K562 (cell line): ENCODE measurements at regions not wholly inside any gene's neighbourhood (a gene's known extent, or its start where the extent isn't known, plus 50 kb on each side); places are given as distances from the start of the nearest gene placed in this dataset.

ENCODE experiments used
- ATAC-seq: fragments of 200-7000 bp; cut with Tn5 transposase; 3 replicates; pipeline ENCODE4 v1.9.1; 2020; ENCODE audit warnings: moderate library complexity
- BruUV-seq: library from RNA; stranded (reverse); fragments of 400-500 nt; replicated peaks from 2 replicates; lab custom pipeline; 2021; lab: Mats Ljungman, UMichigan
- CTCF ChIA-PET: fragments of 300-600 bp; formaldehyde crosslinking; extraction: SDS; loops from one replicate; lab custom pipeline; 2021; ENCODE audit warnings: low intra/inter-chr PET ratio; lab: Yijun Ruan, JAX
- POLR2A ChIA-PET: fragments of 300-600, 350-650 bp; sonication (Branson Sonifier 250); formaldehyde crosslinking; extraction: SDS; loops from one replicate; lab custom pipeline; 2021; ENCODE audit warnings: antibody characterized with exemption, inconsistent platforms; lab: Yijun Ruan, JAX
- DNase-seq, 4 experiments: peaks; one replicate each; pipeline versions ENCODE4 v3.0.0 to v3.0.0-alpha.2; 2011 to 2018; ENCODE audit warnings: low spot score in 3 of 4, mixed read lengths in 3 of 4; ENCODE audit errors: extremely low read depth in 1 of 4
- FAIRE-seq: peaks from 2 replicates; lab custom pipeline; 2011; peaks lifted over from hg19 to GRCh38; lab: Jason Lieb, UNC
- H2AFZ ChIP-seq: 2 replicates; pipeline ENCODE4 v1.6.0; 2011; ENCODE audit warnings: low read depth, low read length, control low read depth, inconsistent platforms
- H3K27ac ChIP-seq: fragments of 200-600 bp; 3 replicates; pipeline ENCODE4 v1.8.0; 2011; ENCODE audit warnings: low read depth, mild to moderate bottlenecking, control low read depth, inconsistent platforms, low read length, moderate library complexity, mixed read lengths; ENCODE audit errors: extremely low read depth
- H3K27me3 ChIP-seq, 2 experiments: fragments of 300-600 bp in 1 of 2; 2 replicates in 1 of 2; 3 replicates in 1 of 2; pipeline versions ENCODE4 v1.6.0 to v1.8.0; 2011; ENCODE audit warnings: inconsistent platforms in 2 of 2, low read length in 2 of 2, mild to moderate bottlenecking in 1 of 2, mixed read lengths in 1 of 2, moderate library complexity in 1 of 2; ENCODE audit not compliant: control insufficient read depth in 2 of 2, insufficient read depth in 2 of 2
- H3K36me3 ChIP-seq: fragments of 300-600 bp; 3 replicates; pipeline ENCODE4 v1.8.0; 2011; ENCODE audit warnings: mild to moderate bottlenecking, low read length, inconsistent platforms; ENCODE audit not compliant: control insufficient read depth, insufficient read depth
- H3K4me1 ChIP-seq, 2 experiments: fragments of 200-600 bp in 1 of 2; replicated peaks in 1 of 2; 2 replicates in 1 of 2; 3 replicates in 1 of 2; pipeline versions ENCODE4 v1.5.1 to v1.8.0; 2011; ENCODE audit warnings: inconsistent platforms in 2 of 2, low read length in 2 of 2, mild to moderate bottlenecking in 1 of 2, mixed read lengths in 1 of 2, moderate library complexity in 1 of 2; ENCODE audit not compliant: control insufficient read depth in 2 of 2, insufficient read depth in 2 of 2
- H3K4me2 ChIP-seq: 2 replicates; pipeline ENCODE4 v1.6.1; 2011; ENCODE audit warnings: low read length, control low read depth, inconsistent platforms, mixed read lengths; ENCODE audit not compliant: insufficient read depth
- H3K4me3 ChIP-seq: fragments of 200-600 bp; sonication (generic), shearing (Covaris generic); 2 replicates; pipeline ENCODE4 v1.5.1; 2016; ENCODE audit warnings: control low read depth, inconsistent platforms
- H3K79me2 ChIP-seq: fragments of 200-600 bp; 3 replicates; pipeline ENCODE4 v1.8.0; 2011; ENCODE audit warnings: low read length, inconsistent platforms; ENCODE audit not compliant: control insufficient read depth, insufficient read depth
- H3K9ac ChIP-seq, 2 experiments: 2 replicates each; pipeline versions ENCODE4 v1.6.0 to v1.6.1; 2011; ENCODE audit warnings: low read depth in 2 of 2, low read length in 2 of 2, control low read depth in 1 of 2, inconsistent platforms in 1 of 2, mild to moderate bottlenecking in 1 of 2, mixed read lengths in 1 of 2; ENCODE audit not compliant: insufficient read depth in 1 of 2
- H3K9me1 ChIP-seq: one replicate; pipeline ENCODE4 v1.6.0; 2011; ENCODE audit warnings: inconsistent platforms, mild to moderate bottlenecking, low read length, moderate library complexity; ENCODE audit not compliant: control insufficient read depth, insufficient read depth
- H3K9me3 ChIP-seq: replicated peaks from 2 replicates; pipeline ENCODE4 v1.5.1; 2011; ENCODE audit warnings: low read depth, low read length, inconsistent platforms; ENCODE audit not compliant: control insufficient read depth, insufficient read depth
- H4K20me1 ChIP-seq: replicated peaks from 2 replicates; pipeline ENCODE4 v1.6.1; 2011; ENCODE audit warnings: low read length, inconsistent platforms, mixed read lengths; ENCODE audit not compliant: control insufficient read depth, insufficient read depth
- ADNP ChIP-seq: fragments of 200-800 bp; sonication (Bioruptor generic); IDR thresholded peaks from 2 replicates; pipeline ENCODE4 v1.6.1; 2016; ENCODE audit warnings: missing genetic modification characterization, missing compliant biosample characterization
- CBX8 ChIP-seq: fragments of 200-600 bp; sonication (generic); IDR thresholded peaks from 2 replicates; pipeline ENCODE4 v1.6.1; 2012; ENCODE audit warnings: borderline replicate concordance, mixed run types, low read depth, mild to moderate bottlenecking, moderate library complexity, mixed read lengths, low read length, control low read depth, inconsistent platforms; ENCODE audit not compliant: poor library complexity, severe bottlenecking; ENCODE audit errors: extremely low read depth
- HDGF ChIP-seq: fragments of 450-650 bp; IDR thresholded peaks from 2 replicates; pipeline ENCODE4 v1.6.1; 2016
- MTA1 ChIP-seq: fragments of 450-650 bp; IDR thresholded peaks from 2 replicates; pipeline ENCODE4 v1.6.1; 2017; ENCODE audit warnings: borderline replicate concordance
- POLR2A ChIP-seq: fragments of 450-650 bp; conservative IDR thresholded peaks from 2 replicates; pipeline ENCODE4 v1.6.1; 2016
- SETDB1 ChIP-seq: IDR thresholded peaks from one replicate; pipeline ENCODE4 v1.6.1; 2012; ENCODE audit warnings: low read length, control low read depth, inconsistent platforms
- THRB ChIP-seq: fragments of 450-650 bp; formaldehyde crosslinking; conservative IDR thresholded peaks from 2 replicates; pipeline ENCODE4 v1.4.0; 2022; ENCODE audit warnings: mild to moderate bottlenecking, missing genetic modification characterization
- VEZF1 ChIP-seq: fragments of 200-800 bp; sonication (Bioruptor generic); IDR thresholded peaks from 2 replicates; pipeline ENCODE4 v1.6.1; 2017; ENCODE audit warnings: missing genetic modification characterization, missing compliant biosample characterization
- ZNF274 ChIP-seq: IDR thresholded peaks from 2 replicates; pipeline ENCODE4 v1.6.1; 2011; ENCODE audit warnings: low read depth, mild to moderate bottlenecking, low read length, moderate library complexity, borderline replicate concordance
- ZNF699 ChIP-seq: fragments of 250-450 bp; sonication (Bioruptor Pico); IDR thresholded peaks from 2 replicates; pipeline ENCODE4 v1.8.0; 2021; ENCODE audit warnings: mild to moderate bottlenecking, moderate library complexity; ENCODE audit not compliant: insufficient replicate concordance
- WGBS: fragments of 100-300 bp; shearing (Covaris generic); methylation state at CpG from one replicate; pipeline ENCODE4 v1.1.6; 2016; ENCODE audit warnings: low coverage, mixed read lengths; ENCODE audit not compliant: insufficient coverage; ENCODE audit errors: missing lambda C conversion rate; 5-methylcytosine and 5-hydroxymethylcytosine counted together
- in situ Hi-C: fragments of 300-500 bp; cut with MboI; formaldehyde crosslinking; loops from 4 replicates; pipeline ENCODE4 v1.15.0; 2018; ENCODE audit warnings: inconsistent platforms, mixed read lengths
- intact Hi-C: fragments of 100-400 bp; cut with micrococcal nuclease; formaldehyde crosslinking; loops from 2 replicates; pipeline ENCODE4 v1.14.2; 2022
- TF ChIP-seq, protein P1 (sequence below): fragments of 250-450 bp; sonication (Bioruptor Pico); IDR thresholded peaks from 2 replicates; pipeline ENCODE4 v1.8.0; 2022; ENCODE audit warnings: moderate library complexity, mild to moderate bottlenecking, inconsistent platforms
- TF ChIP-seq, protein P2 (sequence below): fragments of 250-450 bp; sonication (Bioruptor Pico); IDR thresholded peaks from 2 replicates; pipeline ENCODE4 v1.5.0; 2021
- TF ChIP-seq, protein P3 (sequence below): fragments of 150-350 bp; IDR thresholded peaks from 2 replicates; pipeline ENCODE4 v1.6.1; 2014; ENCODE audit warnings: low read depth, mild to moderate bottlenecking, low read length, borderline replicate concordance

DNA sequence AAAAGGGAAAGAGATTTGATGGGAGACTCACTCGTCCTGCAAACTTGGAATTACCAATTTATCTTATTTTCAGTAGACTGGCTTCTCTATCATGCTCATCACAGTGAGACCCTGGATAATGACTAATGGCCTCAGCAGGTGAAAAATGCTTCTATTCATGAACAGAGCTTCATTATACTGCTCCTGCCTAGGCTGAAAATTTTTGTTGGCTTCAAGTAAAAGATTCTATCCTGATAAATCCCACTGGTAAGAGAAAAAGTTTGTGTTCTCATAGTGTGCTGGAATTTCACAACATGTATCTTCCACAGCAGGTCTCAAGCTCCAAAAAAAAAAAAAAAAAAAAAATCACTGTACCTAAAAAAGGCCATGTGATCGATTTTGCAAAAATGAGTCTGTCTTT, 329.3 kb upstream of the FZD8 start:
- POLR2A ChIA-PET = no interaction called here
- CTCF ChIA-PET = no interaction called here
- Histone ChIP-seq H3K27ac (no peak overlapping the region), H3K36me3 (no peaks in the 10 kb centered on the region), H2AFZ (no peak overlapping the region), H3K27me3 (no peaks in the 10 kb centered on the region), H4K20me1 (no peaks in the 10 kb centered on the region), H3K9me1 (no peaks in the 10 kb centered on the region), H3K4me3 (no peak overlapping the region), H3K4me2 (no peak overlapping the region), H3K9me3 (no peaks in the 10 kb centered on the region), H3K4me1 (no peaks in the 10 kb centered on the region), H3K79me2 (no peaks in the 10 kb centered on the region), H3K9ac (no peak overlapping the region)
- TF ChIP-seq ZNF274 (no peak), THRB (CRISPR knock-in tag) (no peak), POLR2A (no peak), VEZF1 (CRISPR knock-in tag) (no peak), ADNP (tag) (no peak), HDGF (no peak), CBX8 (no peak), MTA1 (no peak), SETDB1 (no peak), ZNF699 (no peak)
- TF ChIP-seq, protein P1, sequence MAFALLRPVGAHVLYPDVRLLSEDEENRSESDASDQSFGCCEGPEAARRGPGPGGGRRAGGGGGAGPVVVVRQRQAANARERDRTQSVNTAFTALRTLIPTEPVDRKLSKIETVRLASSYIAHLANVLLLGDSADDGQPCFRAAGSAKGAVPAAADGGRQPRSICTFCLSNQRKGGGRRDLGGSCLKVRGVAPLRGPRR = no peak
- TF ChIP-seq, protein P2, sequence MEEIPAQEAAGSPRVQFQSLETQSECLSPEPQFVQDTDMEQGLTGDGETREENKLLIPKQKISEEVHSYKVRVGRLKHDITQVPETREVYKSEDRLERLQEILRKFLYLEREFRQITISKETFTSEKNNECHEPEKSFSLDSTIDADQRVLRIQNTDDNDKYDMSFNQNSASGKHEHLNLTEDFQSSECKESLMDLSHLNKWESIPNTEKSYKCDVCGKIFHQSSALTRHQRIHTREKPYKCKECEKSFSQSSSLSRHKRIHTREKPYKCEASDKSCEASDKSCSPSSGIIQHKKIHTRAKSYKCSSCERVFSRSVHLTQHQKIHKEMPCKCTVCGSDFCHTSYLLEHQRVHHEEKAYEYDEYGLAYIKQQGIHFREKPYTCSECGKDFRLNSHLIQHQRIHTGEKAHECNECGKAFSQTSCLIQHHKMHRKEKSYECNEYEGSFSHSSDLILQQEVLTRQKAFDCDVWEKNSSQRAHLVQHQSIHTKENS (CRISPR knock-in tag) = no peak
- TF ChIP-seq, protein P3, sequence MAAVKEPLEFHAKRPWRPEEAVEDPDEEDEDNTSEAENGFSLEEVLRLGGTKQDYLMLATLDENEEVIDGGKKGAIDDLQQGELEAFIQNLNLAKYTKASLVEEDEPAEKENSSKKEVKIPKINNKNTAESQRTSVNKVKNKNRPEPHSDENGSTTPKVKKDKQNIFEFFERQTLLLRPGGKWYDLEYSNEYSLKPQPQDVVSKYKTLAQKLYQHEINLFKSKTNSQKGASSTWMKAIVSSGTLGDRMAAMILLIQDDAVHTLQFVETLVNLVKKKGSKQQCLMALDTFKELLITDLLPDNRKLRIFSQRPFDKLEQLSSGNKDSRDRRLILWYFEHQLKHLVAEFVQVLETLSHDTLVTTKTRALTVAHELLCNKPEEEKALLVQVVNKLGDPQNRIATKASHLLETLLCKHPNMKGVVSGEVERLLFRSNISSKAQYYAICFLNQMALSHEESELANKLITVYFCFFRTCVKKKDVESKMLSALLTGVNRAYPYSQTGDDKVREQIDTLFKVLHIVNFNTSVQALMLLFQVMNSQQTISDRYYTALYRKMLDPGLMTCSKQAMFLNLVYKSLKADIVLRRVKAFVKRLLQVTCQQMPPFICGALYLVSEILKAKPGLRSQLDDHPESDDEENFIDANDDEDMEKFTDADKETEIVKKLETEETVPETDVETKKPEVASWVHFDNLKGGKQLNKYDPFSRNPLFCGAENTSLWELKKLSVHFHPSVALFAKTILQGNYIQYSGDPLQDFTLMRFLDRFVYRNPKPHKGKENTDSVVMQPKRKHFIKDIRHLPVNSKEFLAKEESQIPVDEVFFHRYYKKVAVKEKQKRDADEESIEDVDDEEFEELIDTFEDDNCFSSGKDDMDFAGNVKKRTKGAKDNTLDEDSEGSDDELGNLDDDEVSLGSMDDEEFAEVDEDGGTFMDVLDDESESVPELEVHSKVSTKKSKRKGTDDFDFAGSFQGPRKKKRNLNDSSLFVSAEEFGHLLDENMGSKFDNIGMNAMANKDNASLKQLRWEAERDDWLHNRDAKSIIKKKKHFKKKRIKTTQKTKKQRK = no peak
- FAIRE-seq (no peak), DNase-seq (no peak), ATAC-seq (no peak)
- no TSS peak for BruUV-seq
- intact Hi-C loops (no loop called here), in situ Hi-C loops (no loop called here)
- 0% methylated on average over 2 of the region's 2 CpGs for WGBS
